MM.1S (cell line): ENCODE measurements at regions not wholly inside any gene's neighbourhood (a gene's known extent, or its start where the extent isn't known, plus 50 kb on each side); places are given as distances from the start of the nearest gene placed in this dataset.
"Not testable (repeated sequence)": the region's sequence is repeated elsewhere in the genome, so short reads cannot be mapped to it uniquely, and the experiment has no call there.

ENCODE experiments used
- EZH2 ChIP-seq: fragments of 300-600 bp; sonication (generic); optimal IDR thresholded peaks from 2 replicates; pipeline ENCODE3; 2017; ENCODE audit warnings: low read depth, mild to moderate bottlenecking, antibody characterized with exemption, low read length, mixed read lengths
- EZH2phosphoT487 ChIP-seq: fragments of 300-600 bp; sonication (generic); IDR thresholded peaks from 2 replicates; pipeline ENCODE4 v1.6.1; 2018; ENCODE audit warnings: antibody characterized with exemption, low read length
- TF ChIP-seq, protein P1 (sequence below): fragments of 300-600 bp; sonication (generic); IDR thresholded peaks from 2 replicates; pipeline ENCODE4 v1.5.1; 2016; ENCODE audit warnings: antibody characterized with exemption, low read length, mixed read lengths

DNA sequence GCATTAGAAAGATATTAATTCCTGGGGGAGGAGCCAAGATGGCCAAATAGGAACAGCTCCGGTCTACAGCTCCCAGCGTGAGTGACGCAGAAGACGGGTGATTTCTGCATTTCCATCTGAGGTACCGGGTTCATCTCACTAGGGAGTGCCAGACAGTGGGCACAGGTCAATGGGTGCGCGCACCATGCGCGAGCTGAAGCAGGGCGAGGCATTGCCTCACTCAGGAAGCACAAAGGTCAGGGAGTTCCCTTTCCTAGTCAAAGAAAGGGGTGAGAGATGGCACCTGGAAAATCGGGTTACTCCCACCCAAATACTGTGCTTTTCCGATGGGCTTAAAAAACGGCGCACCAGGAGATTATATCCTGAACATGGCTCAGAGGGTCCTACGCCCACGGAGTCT, 68.0 kb upstream of the SNX19 start:
- TF ChIP-seq, protein P1, sequence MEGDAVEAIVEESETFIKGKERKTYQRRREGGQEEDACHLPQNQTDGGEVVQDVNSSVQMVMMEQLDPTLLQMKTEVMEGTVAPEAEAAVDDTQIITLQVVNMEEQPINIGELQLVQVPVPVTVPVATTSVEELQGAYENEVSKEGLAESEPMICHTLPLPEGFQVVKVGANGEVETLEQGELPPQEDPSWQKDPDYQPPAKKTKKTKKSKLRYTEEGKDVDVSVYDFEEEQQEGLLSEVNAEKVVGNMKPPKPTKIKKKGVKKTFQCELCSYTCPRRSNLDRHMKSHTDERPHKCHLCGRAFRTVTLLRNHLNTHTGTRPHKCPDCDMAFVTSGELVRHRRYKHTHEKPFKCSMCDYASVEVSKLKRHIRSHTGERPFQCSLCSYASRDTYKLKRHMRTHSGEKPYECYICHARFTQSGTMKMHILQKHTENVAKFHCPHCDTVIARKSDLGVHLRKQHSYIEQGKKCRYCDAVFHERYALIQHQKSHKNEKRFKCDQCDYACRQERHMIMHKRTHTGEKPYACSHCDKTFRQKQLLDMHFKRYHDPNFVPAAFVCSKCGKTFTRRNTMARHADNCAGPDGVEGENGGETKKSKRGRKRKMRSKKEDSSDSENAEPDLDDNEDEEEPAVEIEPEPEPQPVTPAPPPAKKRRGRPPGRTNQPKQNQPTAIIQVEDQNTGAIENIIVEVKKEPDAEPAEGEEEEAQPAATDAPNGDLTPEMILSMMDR, result not testable (repeated sequence)
- TF ChIP-seq EZH2, EZH2phosphoT487: not testable (repeated sequence)
